OCI-LY3 (cell line): ENCODE measurements at regions not wholly inside any gene's neighbourhood (a gene's known extent, or its start where the extent isn't known, plus 50 kb on each side); places are given as distances from the start of the nearest gene placed in this dataset.
"Not testable (repeated sequence)": the region's sequence is repeated elsewhere in the genome, so short reads cannot be mapped to it uniquely, and the experiment has no call there.

Experiments
- CTCF ChIP-seq: fragments of 200-600, 300-600 bp; sonication (generic); IDR thresholded peaks from 2 replicates; pipeline ENCODE4 v1.5.1; 2014; ENCODE audit warnings: antibody characterized with exemption, low read length, low read depth
- EZH2phosphoT487 ChIP-seq: fragments of 200-600 bp; shearing (Covaris generic); IDR thresholded peaks from 2 replicates; pipeline ENCODE4 v1.6.1; 2018; ENCODE audit warnings: antibody characterized with exemption, mixed run types, low read depth

GRCh38 chr3:177909530-177909929 is 626.7 kb upstream of the KCNMB2 start:
- TF ChIP-seq CTCF, EZH2phosphoT487: not testable (repeated sequence)
